ENCODE measurements at regions not wholly inside any gene's neighbourhood (a gene's known extent, or its start where the extent isn't known, plus 50 kb on each side); places are given as distances from the start of the nearest gene placed in this dataset.

DNA sequence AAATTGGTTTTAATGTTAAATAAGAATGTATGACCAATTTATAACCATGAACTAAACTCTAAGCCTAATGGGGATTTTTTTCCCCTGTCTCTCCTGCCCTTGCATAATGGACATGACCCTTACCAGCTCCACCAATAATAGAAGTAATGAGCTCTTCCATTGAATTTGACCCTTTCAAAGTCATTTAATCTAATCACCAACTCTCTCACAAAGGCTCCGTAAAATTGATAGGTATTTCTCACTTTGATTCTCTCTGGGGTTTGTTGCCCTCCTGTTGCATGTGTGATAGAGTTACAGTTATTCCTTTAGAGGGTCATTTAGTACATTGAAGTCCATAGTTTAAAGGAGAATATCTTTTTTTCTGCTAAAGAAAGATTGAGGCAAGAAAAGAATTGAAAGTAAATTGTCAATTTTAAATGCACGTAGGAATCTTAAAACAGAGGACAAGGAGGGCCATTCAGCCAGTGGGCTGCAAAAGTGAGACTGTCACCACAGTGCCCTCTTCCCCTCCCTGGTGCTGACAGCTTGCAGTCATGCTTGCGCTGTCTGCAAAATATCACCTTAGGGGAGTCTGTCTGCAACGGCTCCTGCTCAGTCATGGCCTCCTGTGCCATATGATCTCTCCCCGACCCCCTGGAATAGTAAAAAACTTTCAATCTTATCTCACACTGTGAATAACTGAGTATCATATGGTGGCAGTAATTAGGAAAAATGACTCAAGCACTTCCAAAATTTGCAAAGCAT lies 307.5 kb upstream of the GNPDA2 start:
- BruUV-seq (replicated peaks) = no TSS peak
- no peak for ATAC-seq (ENCODE audit: low read depth)
- no peak overlapping the region for H3K4me2 ChIP-seq (ENCODE audit: low read depth, low read length)

More for the DNA sequence above, 307.5 kb upstream of the GNPDA2 start:
- Histone ChIP-seq H4K91ac (ENCODE audit: insufficient read depth, low read depth, low read length) (no peak overlapping the region), H3K9me1 (ENCODE audit: insufficient read depth, low read length) (no peaks in the 10 kb centered on the region), H3K9ac (ENCODE audit: low read depth, low read length) (no peak overlapping the region), H3K23ac (ENCODE audit: low read depth, low read length) (no peak overlapping the region), H3K4ac (ENCODE audit: low read depth, low read length) (no peak overlapping the region), H4K20me1 (ENCODE audit: insufficient read depth, low read length) (no peaks in the 10 kb centered on the region), H2BK15ac (ENCODE audit: low read depth, low read length) (no peak overlapping the region), H2BK20ac (ENCODE audit: low read depth, low read length) (no peak overlapping the region), H3K18ac (ENCODE audit: low read depth, low read length) (no peak overlapping the region), H3K9me3 (ENCODE audit: control insufficient read depth, insufficient read depth, low read length) (peaks cover 2% of the 10 kb centered on the region; the same call in 1 of the 2 replicates), H3K27me3 (ENCODE audit: control insufficient read depth, insufficient read depth, low read length) (no peaks in the 10 kb centered on the region), H2BK5ac (ENCODE audit: low read depth, low read length, poor library complexity, severe bottlenecking) (no peak overlapping the region), H3K36me3 (ENCODE audit: control insufficient read depth, insufficient read depth, low read length) (no peaks in the 10 kb centered on the region), H3K4me3 (ENCODE audit: insufficient read depth, low read depth, low read length) (no peak overlapping the region), H3K79me1 (ENCODE audit: low read depth in 1 of 2, low read length in 2 of 2) (no peaks in the 10 kb centered on the region), H3K27ac (ENCODE audit: insufficient read depth, low read length) (no peak overlapping the region), H2AK5ac (ENCODE audit: low read depth, low read length) (no peak overlapping the region), H4K5ac (ENCODE audit: low read depth, low read length) (no peak overlapping the region), H3K4me1 (ENCODE audit: control insufficient read depth, insufficient read depth, low read length) (no peaks in the 10 kb centered on the region), H2AFZ (replicated peaks; ENCODE audit: low read length, poor library complexity) (no peak overlapping the region), H2AK9ac (replicated peaks; ENCODE audit: low read depth, low read length, poor library complexity) (no peak overlapping the region), H4K8ac (ENCODE audit: low read depth in 2 of 2, low read length in 2 of 2) (no peak overlapping the region), H2BK120ac (ENCODE audit: low read depth, low read length) (no peak overlapping the region), H3K56ac (ENCODE audit: extremely low read depth, insufficient read depth, low read length) (no peak overlapping the region), H3K14ac (replicated peaks; ENCODE audit: low read depth, low read length) (no peak overlapping the region)
- dilution Hi-C loops (cut with HindIII; ENCODE audit: low sequenced_read_pairs, unreplicated experiment) (no loop called here), in situ Hi-C loops (cut with MboI; ENCODE audit: low sequenced_read_pairs) (no loop called here), intact Hi-C loops (cut with micrococcal nuclease) (no loop called here)
- ChIA-PET POLR2A (ENCODE audit: unreplicated experiment) (no interaction called here), CTCF (no interaction called here)
- TF ChIP-seq USF2 (IDR thresholded peaks at IDR 0.05; ENCODE audit: low read depth, low read length) (no peak), MXI1 (IDR thresholded peaks at IDR 0.05; ENCODE audit: borderline replicate concordance, low read depth, low read length) (no peak), MAFK (IDR thresholded peaks at IDR 0.05; ENCODE audit: low read depth, low read length) (no peak), FOS (IDR thresholded peaks at IDR 0.05; ENCODE audit: low read depth, low read length) (no peak), POLR2A (IDR thresholded peaks at IDR 0.05; ENCODE audit: low read depth, low read length) (no peak), BHLHE40 (IDR thresholded peaks at IDR 0.05; ENCODE audit: low read depth, low read length) (no peak), CHD1 (IDR thresholded peaks at IDR 0.05; ENCODE audit: low read depth, low read length) (no peak), NFE2L2 (IDR thresholded peaks at IDR 0.05; ENCODE audit: low read depth, low read length) (no peak), RFX5 (IDR thresholded peaks at IDR 0.05; ENCODE audit: low read depth, low read length) (no peak)
- TF ChIP-seq, protein P1, sequence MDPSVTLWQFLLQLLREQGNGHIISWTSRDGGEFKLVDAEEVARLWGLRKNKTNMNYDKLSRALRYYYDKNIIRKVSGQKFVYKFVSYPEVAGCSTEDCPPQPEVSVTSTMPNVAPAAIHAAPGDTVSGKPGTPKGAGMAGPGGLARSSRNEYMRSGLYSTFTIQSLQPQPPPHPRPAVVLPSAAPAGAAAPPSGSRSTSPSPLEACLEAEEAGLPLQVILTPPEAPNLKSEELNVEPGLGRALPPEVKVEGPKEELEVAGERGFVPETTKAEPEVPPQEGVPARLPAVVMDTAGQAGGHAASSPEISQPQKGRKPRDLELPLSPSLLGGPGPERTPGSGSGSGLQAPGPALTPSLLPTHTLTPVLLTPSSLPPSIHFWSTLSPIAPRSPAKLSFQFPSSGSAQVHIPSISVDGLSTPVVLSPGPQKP (IDR thresholded peaks at IDR 0.05; ENCODE audit: borderline replicate concordance, low read depth, low read length) = no peak
- no peak for DNase-seq
- no CpG with 5 or more reads among the region's 5 CpGs for WGBS, 2 experiments (ENCODE audit: extremely low coverage in 2 of 2, insufficient read length in 1 of 2)

Measured in IMR-90 (cell line).